NCI-H748 (cell line): ENCODE measurements at regions not wholly inside any gene's neighbourhood (a gene's known extent, or its start where the extent isn't known, plus 50 kb on each side); places are given as distances from the start of the nearest gene placed in this dataset.

Experiments
- DNase-seq: peaks from one replicate; lab custom pipeline; 2025; ENCODE audit not compliant: unreplicated experiment; lab: John Stamatoyannopoulos, UW

DNA sequence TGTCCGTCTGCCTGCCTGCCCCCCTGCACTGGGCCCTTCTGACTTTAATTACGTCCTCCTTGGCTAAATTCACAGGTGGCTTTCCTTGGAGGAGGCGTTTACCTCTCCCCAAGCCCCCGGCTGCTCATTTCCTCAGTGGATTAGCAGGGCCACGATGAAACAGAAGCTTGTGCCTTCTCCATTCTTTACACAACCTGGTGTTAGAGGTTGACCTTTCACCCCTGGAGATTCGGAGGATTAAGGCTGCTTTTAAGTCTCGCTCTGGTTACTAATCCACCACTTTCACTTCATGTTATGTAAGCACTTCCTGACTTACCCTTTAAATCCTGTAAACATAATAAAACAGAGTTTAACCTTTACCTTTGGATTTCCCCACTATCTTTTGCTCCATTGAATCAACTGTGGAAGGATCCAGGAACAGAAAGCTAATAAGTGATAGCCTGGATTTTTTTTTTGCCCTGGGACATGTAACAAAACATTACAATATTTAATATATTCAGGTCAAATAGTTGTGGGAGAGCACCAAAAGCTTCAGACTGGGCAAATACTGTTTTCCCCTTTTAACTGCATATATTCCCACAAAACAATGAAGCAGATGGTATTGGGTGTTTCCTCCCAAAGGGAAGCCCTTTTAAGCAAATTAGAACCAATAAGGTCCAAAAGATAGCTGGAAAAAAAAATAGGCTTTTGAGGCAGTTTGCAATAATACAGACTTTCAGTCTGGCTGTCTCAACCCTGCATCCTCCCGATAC lies 370.2 kb downstream of the EN1 start:
- DNase-seq, result no peak

GRCh38 chr2:118475622-118476205 lies 371.7 kb downstream of the EN1 start:
- DNase-seq, result no peak

DNA sequence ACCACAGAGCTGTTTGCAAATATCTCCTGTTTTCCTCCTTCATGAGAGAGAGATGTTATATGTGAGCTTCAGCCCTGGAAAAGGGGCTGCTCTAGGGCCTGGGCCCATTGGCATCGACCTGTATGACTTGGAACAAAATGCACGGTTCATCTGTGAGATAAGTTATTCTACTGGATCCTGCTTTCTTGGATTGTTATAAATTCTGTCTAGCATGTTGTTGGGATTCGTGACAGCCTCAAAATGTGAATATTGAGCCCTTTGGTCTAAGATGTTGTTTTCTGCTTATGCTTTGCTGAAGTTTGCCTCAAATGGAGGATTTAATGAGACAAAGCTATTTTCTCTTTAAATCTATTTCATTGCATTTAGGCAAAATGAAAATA lies 372.9 kb downstream of the EN1 start:
- DNase-seq, result no peak

DNA sequence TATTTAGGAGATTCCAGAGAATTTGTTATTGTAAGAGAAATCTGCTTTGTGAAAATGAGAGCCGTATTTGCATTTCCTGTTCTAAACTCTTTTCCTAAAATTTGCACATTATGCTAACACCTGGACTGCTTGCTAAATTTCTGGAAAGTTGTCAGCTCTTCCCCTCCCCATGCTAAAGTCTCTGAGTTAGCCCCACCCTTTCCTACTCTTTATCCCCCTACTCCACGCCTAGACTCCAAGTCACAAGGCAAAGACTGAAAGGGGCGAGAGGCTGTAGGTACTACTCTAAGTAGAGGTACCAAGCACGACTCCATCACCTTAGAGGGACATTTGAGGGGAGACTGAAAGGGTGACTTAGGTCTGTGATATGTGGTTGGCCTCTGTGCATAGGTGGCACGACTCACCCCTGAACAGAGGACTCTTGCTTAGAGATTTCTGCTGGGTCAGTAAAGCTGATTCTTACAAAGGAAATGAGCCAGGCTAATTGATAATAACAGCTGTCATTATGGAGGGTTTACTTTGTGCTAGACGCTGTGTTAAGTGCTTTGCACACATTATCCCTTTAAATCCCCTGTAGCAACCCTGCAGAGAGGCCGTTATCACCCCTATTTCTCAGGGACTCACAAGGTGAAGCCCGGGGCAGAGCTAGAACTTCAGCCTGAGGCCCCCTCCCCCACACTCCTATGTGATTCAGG lies 373.5 kb downstream of the EN1 start:
- peak; percentile 93 for DNase-seq

- no peak for DNase-seq
Observed at GRCh38 chr2:118473241-118473640, 374.2 kb downstream of the EN1 start.

- DNase-seq, result no peak
Observed at GRCh38 chr2:118470297-118470696, 377.2 kb downstream of the EN1 start.

GRCh38 chr2:118469103-118469502 lies 378.3 kb downstream of the EN1 start:
- DNase-seq, result no peak

DNA sequence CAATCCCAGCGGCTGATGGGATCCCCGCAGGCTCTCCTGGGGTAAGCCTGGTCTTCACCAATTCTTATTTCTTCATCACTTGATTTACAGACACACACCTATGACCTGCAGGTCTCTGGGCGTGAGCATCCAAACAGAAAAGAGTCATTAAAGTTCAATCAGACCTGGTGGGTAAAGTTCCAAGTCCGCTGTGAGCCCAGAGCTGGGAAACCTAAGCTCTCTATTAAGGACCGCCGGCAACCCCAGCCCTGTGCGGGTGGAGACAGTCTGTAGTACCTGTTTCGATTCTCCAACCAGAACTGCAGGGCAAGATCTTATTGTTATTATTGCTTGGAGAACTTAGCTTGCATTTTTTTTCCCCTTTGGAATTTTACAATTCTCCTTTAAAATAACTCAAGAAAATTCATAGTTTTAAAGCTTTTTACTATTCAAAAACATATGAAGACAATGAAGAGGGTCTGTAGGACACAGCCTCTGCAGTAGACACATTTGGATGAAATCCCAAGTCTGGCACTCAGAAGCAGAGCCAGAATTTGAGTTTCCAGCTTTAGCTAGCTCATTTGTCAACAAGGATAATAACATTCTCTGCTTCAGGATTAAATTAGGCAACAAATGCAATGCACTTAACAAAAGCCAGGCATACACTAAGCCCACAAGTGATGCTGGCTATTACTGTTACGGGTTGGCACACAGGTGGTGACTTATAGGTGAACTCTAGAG lies 376.4 kb downstream of the INSIG2 start:
- DNase-seq, result no peak

- DNase-seq, result no peak
Observed at GRCh38 chr2:118464046-118464445, 375.8 kb downstream of the INSIG2 start.

- DNase-seq, result no peak
Observed at GRCh38 chr2:118460425-118460824, 372.2 kb downstream of the INSIG2 start.

- DNase-seq, result no peak
Observed at GRCh38 chr2:118459426-118459825, 371.2 kb downstream of the INSIG2 start.

DNA sequence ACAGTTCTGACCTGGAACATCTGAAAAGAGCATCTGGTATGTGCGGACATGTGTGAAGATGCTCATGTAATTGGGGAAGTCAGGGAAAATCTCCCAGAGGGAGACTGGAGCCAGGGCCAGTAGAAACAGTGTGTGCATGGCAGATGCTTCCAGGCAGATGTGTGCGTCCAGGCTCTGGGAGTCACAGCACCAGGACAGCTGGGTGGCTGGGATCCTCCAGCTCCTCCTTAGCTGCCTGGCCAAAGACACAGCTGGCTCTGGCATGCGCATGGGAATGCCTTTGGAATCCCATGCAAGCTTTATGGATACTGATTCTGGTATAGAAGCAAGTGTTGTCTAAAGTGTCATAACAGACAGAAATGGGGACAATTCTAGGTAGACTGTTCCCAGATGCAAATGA lies 369.7 kb downstream of the INSIG2 start:
- no peak for DNase-seq

- no peak for DNase-seq
Observed at GRCh38 chr2:118449401-118449800, 361.1 kb downstream of the INSIG2 start.

DNA sequence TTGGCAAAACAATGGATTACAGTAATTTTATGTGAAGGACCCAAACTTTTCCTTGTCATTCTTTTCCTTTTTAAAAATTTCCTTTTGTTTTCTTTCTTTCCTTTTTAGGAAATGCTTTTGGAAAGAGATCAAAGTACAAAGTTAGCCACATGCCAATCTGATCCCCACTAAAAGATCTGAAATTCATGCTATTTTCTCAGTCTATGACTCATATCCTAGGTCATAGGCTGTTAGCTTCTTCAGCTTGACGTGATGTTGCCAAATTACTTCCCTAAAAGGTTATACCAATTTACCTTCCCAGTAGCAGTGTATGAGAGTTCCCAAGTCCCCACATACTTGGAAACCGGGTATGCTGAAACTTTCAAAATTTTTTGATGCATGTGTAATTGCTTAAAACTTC lies 355.3 kb downstream of the INSIG2 start:
- no peak for DNase-seq

- DNase-seq, result no peak
Observed at GRCh38 chr2:118442996-118443553, 354.8 kb downstream of the INSIG2 start.

GRCh38 chr2:118442046-118442445 lies 353.8 kb downstream of the INSIG2 start:
- no peak for DNase-seq

DNA sequence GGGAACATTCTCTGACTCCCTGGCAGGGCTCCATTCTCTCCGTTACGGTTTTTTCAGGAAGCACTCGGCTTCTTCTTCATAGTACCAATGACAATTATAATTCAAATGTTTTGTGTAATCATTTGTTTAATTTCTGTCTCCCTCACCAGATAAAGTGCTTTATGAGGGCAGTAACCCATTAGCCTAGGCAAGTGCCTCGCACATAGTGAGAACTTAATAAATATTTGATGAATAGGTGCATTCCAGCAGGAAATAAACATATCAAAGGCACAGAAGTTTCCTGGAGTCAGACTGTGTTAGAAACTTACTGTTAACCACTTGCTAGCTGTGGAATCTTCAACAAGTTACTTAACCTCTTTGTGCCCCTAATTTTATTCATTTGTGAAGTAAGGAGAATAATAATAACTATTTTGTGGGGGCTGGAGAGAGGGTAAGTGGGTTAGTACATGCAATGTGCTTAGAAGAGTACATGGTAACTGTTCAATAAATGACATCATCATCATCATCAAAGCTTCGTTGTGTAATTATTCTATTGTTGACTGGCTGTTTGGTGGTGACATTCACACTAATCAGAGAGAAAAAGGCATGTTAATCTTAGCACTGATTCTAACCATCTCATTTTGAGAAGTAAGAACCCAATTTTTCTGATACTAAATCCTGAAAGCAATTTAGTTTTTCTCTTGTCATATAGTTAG lies 352.3 kb downstream of the INSIG2 start:
- DNase-seq, result no peak

- DNase-seq, result no peak
Observed at GRCh38 chr2:118437501-118437900, 349.2 kb downstream of the INSIG2 start.

DNA sequence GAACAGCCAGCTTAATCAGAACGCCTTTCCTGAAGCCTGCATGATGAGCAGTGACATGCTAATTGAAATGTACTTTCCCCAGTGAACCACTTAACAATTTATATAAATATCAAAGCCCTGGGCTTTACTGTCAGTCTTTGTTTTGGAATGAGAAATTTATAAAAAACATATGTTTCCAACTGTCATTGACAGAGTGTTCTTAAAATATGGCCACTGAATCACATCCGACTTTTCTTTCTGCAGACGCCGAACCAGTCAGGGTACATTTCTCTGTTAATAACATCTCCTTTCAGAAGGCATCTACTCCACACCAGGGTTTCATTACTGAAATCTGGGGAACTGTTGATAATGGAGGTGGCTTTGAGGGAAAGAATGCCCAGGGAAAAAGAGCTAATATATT lies 343.7 kb downstream of the INSIG2 start:
- DNase-seq, result no peak

DNA sequence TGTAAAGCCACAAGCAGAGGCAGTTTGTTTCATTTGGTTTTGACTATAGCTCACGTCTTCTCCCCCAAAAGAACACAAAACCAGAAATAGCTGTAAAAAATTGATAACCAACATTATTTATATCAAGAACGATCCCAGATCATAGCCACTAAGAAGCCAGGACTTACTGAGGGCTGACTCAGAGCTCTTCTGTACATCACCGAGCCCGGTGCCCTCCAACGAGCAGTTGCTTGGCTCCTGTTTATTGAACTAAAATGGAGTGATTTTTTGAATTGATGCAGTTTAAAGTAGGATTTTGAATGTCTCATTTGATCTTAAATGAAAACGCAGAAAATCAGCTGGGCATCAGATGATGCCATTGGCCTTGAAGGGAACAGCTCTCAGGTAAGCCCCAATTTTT lies 343.3 kb downstream of the INSIG2 start:
- no peak for DNase-seq

DNA sequence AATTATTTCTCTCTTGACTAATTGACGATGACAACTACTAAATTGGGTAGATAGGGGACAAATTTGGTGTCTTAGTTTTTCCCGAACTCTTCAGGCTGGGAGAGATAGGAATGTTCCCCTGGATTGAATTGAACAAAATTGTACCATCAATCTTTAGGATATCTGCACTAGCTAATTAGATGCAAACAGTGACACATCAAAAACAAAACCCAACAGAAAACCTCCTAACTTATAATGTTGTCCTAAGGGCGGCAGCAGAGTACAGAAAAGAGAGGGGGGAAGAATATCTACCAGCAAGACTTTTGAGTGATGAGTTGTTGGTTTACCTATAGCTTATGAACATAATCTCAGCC lies 342.9 kb downstream of the INSIG2 start:
- DNase-seq, result peak; percentile 9
